H9 (cell line): ENCODE measurements at regions not wholly inside any gene's neighbourhood (a gene's known extent, or its start where the extent isn't known, plus 50 kb on each side); places are given as distances from the start of the nearest gene placed in this dataset.

Source experiments
- DNase-seq: peaks from one replicate; pipeline ENCODE4 v3.0.0-alpha.2; 2017
- H2AFZ ChIP-seq: one replicate; pipeline ENCODE4 v1.6.1; 2013; ENCODE audit warnings: mild to moderate bottlenecking, low read length, control low read depth, moderate library complexity
- H2AK5ac ChIP-seq: 2 replicates; pipeline ENCODE4 v1.6.1; 2013; ENCODE audit warnings: low read length, control low read depth, mixed read lengths; ENCODE audit not compliant: insufficient read length
- H2BK120ac ChIP-seq: one replicate; pipeline ENCODE4 v1.6.1; 2013; ENCODE audit warnings: low read depth, mild to moderate bottlenecking, low read length, control low read depth, inconsistent platforms; ENCODE audit not compliant: poor library complexity, severe bottlenecking
- H2BK12ac ChIP-seq: 2 replicates; pipeline ENCODE4 v1.6.1; 2013; ENCODE audit warnings: low read length, control low read depth, mixed read lengths, low read depth; ENCODE audit not compliant: insufficient read length
- H2BK15ac ChIP-seq: 2 replicates; pipeline ENCODE4 v1.6.1; 2013; ENCODE audit warnings: low read depth, low read length, control low read depth
- H2BK20ac ChIP-seq: one replicate; pipeline ENCODE4 v1.6.1; 2013; ENCODE audit warnings: low read depth, mild to moderate bottlenecking, low read length, control low read depth, inconsistent platforms; ENCODE audit not compliant: poor library complexity, severe bottlenecking
- H2BK5ac ChIP-seq: 2 replicates; pipeline ENCODE4 v1.6.1; 2013; ENCODE audit warnings: low read length, control low read depth, mixed read lengths; ENCODE audit not compliant: insufficient read length
- H3K14ac ChIP-seq: 2 replicates; pipeline ENCODE4 v1.6.1; 2013; ENCODE audit warnings: low read length, control low read depth; ENCODE audit not compliant: insufficient read depth
- H3K18ac ChIP-seq: 2 replicates; pipeline ENCODE4 v1.6.1; 2013; ENCODE audit warnings: low read depth, mild to moderate bottlenecking, mixed read lengths, low read length, control low read depth; ENCODE audit not compliant: insufficient read length
- H3K23ac ChIP-seq: 2 replicates; pipeline ENCODE4 v1.6.1; 2013; ENCODE audit warnings: low read length, control low read depth, mixed read lengths, low read depth; ENCODE audit not compliant: insufficient read length
- H3K23me2 ChIP-seq: 2 replicates; pipeline ENCODE4 v1.6.1; 2013; ENCODE audit warnings: low read depth, mild to moderate bottlenecking, mixed read lengths, low read length, control low read depth; ENCODE audit not compliant: insufficient read length, poor library complexity, severe bottlenecking
- H3K27ac ChIP-seq: 2 replicates; pipeline ENCODE4 v1.5.1; 2013; ENCODE audit warnings: low read length, control low read depth, mixed read lengths, low read depth; ENCODE audit not compliant: insufficient read length
- H3K27me3 ChIP-seq: 2 replicates; pipeline ENCODE4 v1.6.1; 2013; ENCODE audit warnings: low read length, control low read depth, inconsistent platforms; ENCODE audit not compliant: insufficient read depth
- H3K4ac ChIP-seq: 2 replicates; pipeline ENCODE4 v1.6.1; 2013; ENCODE audit warnings: low read depth, mild to moderate bottlenecking, control low read depth, inconsistent platforms, low read length, moderate library complexity
- H3K4me1 ChIP-seq: 2 replicates; pipeline ENCODE4 v1.6.1; 2013; ENCODE audit warnings: low read length, control low read depth, inconsistent platforms; ENCODE audit not compliant: insufficient read depth
- H3K4me2 ChIP-seq: 2 replicates; pipeline ENCODE4 v1.6.1; 2013; ENCODE audit warnings: low read length, control low read depth, mixed read lengths; ENCODE audit not compliant: insufficient read length, insufficient read depth
- H3K56ac ChIP-seq: 2 replicates; pipeline ENCODE4 v1.6.1; 2013; ENCODE audit warnings: low read depth, mild to moderate bottlenecking, mixed read lengths, low read length, control low read depth; ENCODE audit not compliant: insufficient read length
- H3K79me1 ChIP-seq: 2 replicates; pipeline ENCODE4 v1.6.1; 2013; ENCODE audit warnings: low read depth, mild to moderate bottlenecking, moderate library complexity, low read length, control low read depth, inconsistent platforms; ENCODE audit not compliant: insufficient read depth, poor library complexity, severe bottlenecking
- H3K79me2 ChIP-seq: 2 replicates; pipeline ENCODE4 v1.6.1; 2013; ENCODE audit warnings: low read length, control low read depth, inconsistent platforms; ENCODE audit not compliant: insufficient read depth
- H3K9ac ChIP-seq: 2 replicates; pipeline ENCODE4 v1.6.1; 2013; ENCODE audit warnings: low read length, control low read depth, mixed read lengths; ENCODE audit not compliant: insufficient read length; ENCODE audit errors: extremely low read depth
- H3K9me3 ChIP-seq: one replicate; pipeline ENCODE4 v1.6.1; 2013; ENCODE audit warnings: low read depth, low read length, inconsistent platforms; ENCODE audit not compliant: control insufficient read depth
- H3T11ph ChIP-seq: one replicate; pipeline ENCODE4 v1.6.1; 2013; ENCODE audit warnings: mild to moderate bottlenecking, low read length, control low read depth, inconsistent platforms
- H4K20me1 ChIP-seq: one replicate; pipeline ENCODE4 v1.6.1; 2013; ENCODE audit not compliant: control insufficient read depth, insufficient read length, insufficient read depth
- H4K5ac ChIP-seq: 2 replicates; pipeline ENCODE4 v1.6.1; 2013; ENCODE audit warnings: low read depth, mild to moderate bottlenecking, mixed read lengths, low read length, control low read depth; ENCODE audit not compliant: insufficient read length
- H4K8ac ChIP-seq: replicated peaks from 2 replicates; pipeline ENCODE4 v1.6.1; 2013; ENCODE audit warnings: low read length, control low read depth, mixed read lengths, low read depth; ENCODE audit not compliant: insufficient read length
- H4K91ac ChIP-seq: 2 replicates; pipeline ENCODE4 v1.6.1; 2013; ENCODE audit warnings: low read depth, mild to moderate bottlenecking, moderate library complexity, mixed read lengths, low read length, control low read depth; ENCODE audit not compliant: insufficient read length
- H3K27ac Mint-ChIP-seq, 3 experiments: 2 replicates in 2 of 3; 3 replicates in 1 of 3; pipeline ENCODE4 v1.8.0; 2020 to 2021; ENCODE audit warnings: mixed read lengths in 3 of 3, mild to moderate bottlenecking in 1 of 3, moderate library complexity in 1 of 3
- H3K27me3 Mint-ChIP-seq: 2 replicates; pipeline ENCODE4 v1.8.0; 2021; ENCODE audit warnings: low read depth, mild to moderate bottlenecking, moderate library complexity, mixed read lengths
- H3K36me3 Mint-ChIP-seq, 3 experiments: 2 replicates in 2 of 3; 3 replicates in 1 of 3; pipeline ENCODE4 v1.8.0; 2020 to 2021; ENCODE audit warnings: low read depth in 3 of 3, mixed read lengths in 3 of 3; ENCODE audit not compliant: insufficient read depth in 1 of 3
- H3K4me1 Mint-ChIP-seq, 2 experiments: 2 replicates each; pipeline ENCODE4 v1.8.0; 2020; ENCODE audit warnings: mixed read lengths in 2 of 2
- H3K4me3 Mint-ChIP-seq, 2 experiments: 2 replicates in 1 of 2; 3 replicates in 1 of 2; pipeline ENCODE4 v1.8.0; 2020 to 2021; ENCODE audit warnings: mild to moderate bottlenecking in 2 of 2, mixed read lengths in 2 of 2, moderate library complexity in 1 of 2
- H3K9me3 Mint-ChIP-seq, 2 experiments: 2 replicates in 1 of 2; 3 replicates in 1 of 2; pipeline ENCODE4 v1.8.0; 2020; ENCODE audit warnings: mild to moderate bottlenecking in 2 of 2, mixed read lengths in 2 of 2, moderate library complexity in 1 of 2
- CTCF ChIP-seq: fragments of 200-600 bp; sonication (generic); conservative IDR thresholded peaks from 3 replicates; pipeline ENCODE4 v1.8.0; 2021; ENCODE audit warnings: antibody characterized with exemption, mild to moderate bottlenecking
- WGBS: extraction: QIAGEN DNeasy Blood & Tissue Kit; methylation state at CpG from one replicate; pipeline ENCODE4 v1.1.7; 2013; ENCODE audit warnings: missing lambda C conversion rate, low lambda C conversion rate, mixed read lengths; ENCODE audit not compliant: insufficient read length; ENCODE audit errors: extremely low coverage; 5-methylcytosine and 5-hydroxymethylcytosine counted together

DNA sequence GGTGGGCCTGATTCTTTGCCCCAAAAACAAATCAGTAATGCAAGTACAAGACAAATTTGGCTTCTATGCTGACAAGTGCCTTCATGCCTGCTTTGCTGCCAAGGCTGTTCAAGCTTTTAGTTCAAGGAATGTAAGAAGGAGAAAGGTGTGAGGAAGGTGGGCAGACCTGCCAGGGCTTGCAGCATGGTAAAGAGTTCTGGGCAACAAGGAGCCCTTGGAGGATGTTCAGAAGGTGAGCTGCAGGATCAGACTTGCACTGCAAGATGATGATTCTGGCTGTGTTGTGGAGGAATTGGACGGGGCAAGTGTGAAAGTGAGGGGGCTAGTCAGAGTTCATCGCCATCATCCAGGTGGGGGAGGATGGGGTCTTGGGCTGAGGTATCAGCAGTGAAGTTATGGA, 167.9 kb downstream of the NUAK1 start:
- H4K8ac ChIP-seq, result no peak overlapping the region
- no peak overlapping the region for H2AFZ ChIP-seq
- no peak overlapping the region for H3K56ac ChIP-seq
- no CpG with 5 or more reads among the region's 2 CpGs for WGBS
- no peak overlapping the region for H4K91ac ChIP-seq
- no peaks in the 10 kb centered on the region for H3K23me2 ChIP-seq
- no peaks in the 10 kb centered on the region for H3K4me1 ChIP-seq
- H3K27me3 ChIP-seq, result no peaks in the 10 kb centered on the region
- no peak overlapping the region for H3K23ac ChIP-seq
- H3K4me2 ChIP-seq, result no peak overlapping the region
- Mint-ChIP-seq H3K4me1 (no peaks in the 10 kb centered on the region), H3K36me3 (no peaks in the 10 kb centered on the region), H3K9me3 (no peaks in the 10 kb centered on the region), H3K4me3 (no peak overlapping the region), H3K27ac (no peak overlapping the region), H3K27me3 (no peaks in the 10 kb centered on the region)
- no peak overlapping the region for H2BK15ac ChIP-seq
- H3K4ac ChIP-seq, result no peak overlapping the region
- no peak overlapping the region for H3K27ac ChIP-seq
- no peak overlapping the region for H2BK120ac ChIP-seq
- no peaks in the 10 kb centered on the region for H4K20me1 ChIP-seq
- DNase-seq, result no peak
- H3K79me2 ChIP-seq, result no peaks in the 10 kb centered on the region
- no peak for TF ChIP-seq CTCF
- no peak overlapping the region for H2BK5ac ChIP-seq
- no peaks in the 10 kb centered on the region for H3K9me3 ChIP-seq
- no peak overlapping the region for H3K18ac ChIP-seq
- H3K79me1 ChIP-seq, result no peaks in the 10 kb centered on the region
- H2BK20ac ChIP-seq, result no peak overlapping the region
- H2AK5ac ChIP-seq, result no peak overlapping the region
- no peak overlapping the region for H4K5ac ChIP-seq
- no peak overlapping the region for H2BK12ac ChIP-seq
- no peak overlapping the region for H3T11ph ChIP-seq
- no peak overlapping the region for H3K9ac ChIP-seq
- no peak overlapping the region for H3K14ac ChIP-seq
